ENCODE measurements at regions not wholly inside any gene's neighbourhood (a gene's known extent, or its start where the extent isn't known, plus 50 kb on each side); places are given as distances from the start of the nearest gene placed in this dataset.
"Not testable (repeated sequence)": the region's sequence is repeated elsewhere in the genome, so short reads cannot be mapped to it uniquely, and the experiment has no call there.

DNA sequence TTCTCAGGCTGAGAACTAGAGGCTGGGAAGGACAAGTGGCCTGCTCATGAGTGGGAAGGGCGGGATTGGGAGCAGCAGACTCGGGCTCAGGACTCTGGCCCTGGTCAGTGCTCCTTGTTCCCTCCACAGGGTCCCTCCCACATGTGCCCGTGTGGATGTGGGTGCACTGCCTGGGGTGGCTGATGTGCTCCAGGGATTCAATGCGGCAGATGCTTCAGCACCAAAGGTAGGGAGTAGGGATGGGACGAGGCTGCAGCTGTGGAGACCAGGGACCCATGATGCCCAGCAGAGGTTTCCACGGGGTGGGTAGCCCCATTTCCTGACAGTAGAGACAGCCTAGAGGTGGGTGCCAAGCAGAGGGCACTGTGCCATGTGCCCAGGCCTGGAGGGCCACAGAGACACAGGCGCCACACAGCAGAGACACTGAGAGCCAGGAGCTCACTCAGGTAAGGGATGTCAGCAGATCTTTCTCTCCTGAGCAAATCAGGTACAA is 89.5 kb downstream of the GGTLC2 start:
- Histone ChIP-seq H3K4me1 (no peaks in the 10 kb centered on the region), H3K4me3 (no peak overlapping the region), H3K27me3 (ENCODE audit: low read depth) (peaks cover 3% of the 10 kb centered on the region), H3K36me3 (no peaks in the 10 kb centered on the region), H3K27ac (no peak overlapping the region), H3K9me3 (no peaks in the 10 kb centered on the region)
- DNase-seq (no peak), ATAC-seq (no peak)
- intact Hi-C loops (cut with DNase I) = no loop called here
- TF ChIP-seq, protein P1, sequence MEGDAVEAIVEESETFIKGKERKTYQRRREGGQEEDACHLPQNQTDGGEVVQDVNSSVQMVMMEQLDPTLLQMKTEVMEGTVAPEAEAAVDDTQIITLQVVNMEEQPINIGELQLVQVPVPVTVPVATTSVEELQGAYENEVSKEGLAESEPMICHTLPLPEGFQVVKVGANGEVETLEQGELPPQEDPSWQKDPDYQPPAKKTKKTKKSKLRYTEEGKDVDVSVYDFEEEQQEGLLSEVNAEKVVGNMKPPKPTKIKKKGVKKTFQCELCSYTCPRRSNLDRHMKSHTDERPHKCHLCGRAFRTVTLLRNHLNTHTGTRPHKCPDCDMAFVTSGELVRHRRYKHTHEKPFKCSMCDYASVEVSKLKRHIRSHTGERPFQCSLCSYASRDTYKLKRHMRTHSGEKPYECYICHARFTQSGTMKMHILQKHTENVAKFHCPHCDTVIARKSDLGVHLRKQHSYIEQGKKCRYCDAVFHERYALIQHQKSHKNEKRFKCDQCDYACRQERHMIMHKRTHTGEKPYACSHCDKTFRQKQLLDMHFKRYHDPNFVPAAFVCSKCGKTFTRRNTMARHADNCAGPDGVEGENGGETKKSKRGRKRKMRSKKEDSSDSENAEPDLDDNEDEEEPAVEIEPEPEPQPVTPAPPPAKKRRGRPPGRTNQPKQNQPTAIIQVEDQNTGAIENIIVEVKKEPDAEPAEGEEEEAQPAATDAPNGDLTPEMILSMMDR (IDR thresholded peaks at IDR 0.05) = no peak

DNA sequence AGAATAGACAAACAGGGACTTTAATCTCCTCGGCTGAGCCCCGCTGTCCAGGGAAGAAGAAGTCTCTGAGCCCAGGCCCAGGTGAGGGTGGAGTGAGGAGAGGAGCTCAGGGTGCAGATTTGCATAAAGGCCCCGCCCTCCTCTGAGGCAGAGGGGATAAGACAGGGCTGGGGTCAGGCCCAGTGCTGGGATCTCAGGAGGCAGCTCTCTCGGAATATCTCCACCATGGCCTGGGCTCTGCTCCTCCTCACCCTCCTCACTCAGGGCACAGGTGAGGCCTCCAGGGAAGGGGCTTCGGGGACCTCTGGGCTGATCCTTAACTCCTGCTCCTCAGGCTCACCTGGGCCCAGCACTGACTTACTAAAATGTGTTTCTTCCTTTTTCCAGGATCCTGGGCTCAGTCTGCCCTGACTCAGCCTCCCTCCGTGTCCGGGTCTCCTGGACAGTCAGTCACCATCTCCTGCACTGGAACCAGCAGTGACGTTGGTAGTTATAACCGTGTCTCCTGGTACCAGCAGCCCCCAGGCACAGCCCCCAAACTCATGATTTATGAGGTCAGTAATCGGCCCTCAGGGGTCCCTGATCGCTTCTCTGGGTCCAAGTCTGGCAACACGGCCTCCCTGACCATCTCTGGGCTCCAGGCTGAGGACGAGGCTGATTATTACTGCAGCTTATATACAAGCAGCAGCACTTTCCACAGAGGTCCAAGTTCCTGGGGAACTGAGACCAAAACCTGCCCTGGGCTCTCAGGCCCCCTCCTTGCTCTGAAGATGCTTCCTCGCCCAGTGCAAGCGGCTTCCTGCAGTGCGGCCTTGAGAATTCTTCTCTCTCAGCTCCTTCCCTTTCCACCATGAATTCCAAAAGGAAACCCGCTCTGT is 90.2 kb downstream of the GGTLC2 start:
- H3K27me3 ChIP-seq (ENCODE audit: low read depth); H3K27ac ChIP-seq; H3K9me3 ChIP-seq; ATAC-seq; H3K4me1 ChIP-seq; intact Hi-C loops (cut with DNase I); DNase-seq; H3K4me3 ChIP-seq; H3K36me3 ChIP-seq: not testable (repeated sequence)

DNA sequence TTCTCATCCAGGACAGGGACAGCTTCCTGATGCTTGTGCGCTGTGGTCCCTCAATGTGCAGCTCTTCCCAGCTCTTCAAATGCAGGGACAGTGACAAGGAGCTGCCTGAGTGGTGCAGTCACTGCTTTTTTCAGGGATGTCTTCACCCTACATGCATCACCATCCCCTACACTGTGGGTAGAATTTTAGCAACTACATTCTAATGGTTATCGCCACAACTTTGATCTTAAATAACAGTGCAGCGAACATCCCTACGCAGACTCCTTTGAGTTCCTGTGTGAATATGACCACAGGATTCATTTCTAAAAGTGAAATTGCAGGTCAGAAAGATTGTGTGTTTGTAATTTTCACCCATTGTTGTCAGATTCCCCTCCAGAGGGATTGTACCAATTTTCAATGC is 90.9 kb downstream of the GGTLC2 start:
- H3K9me3 ChIP-seq; H3K4me3 ChIP-seq; H3K27ac ChIP-seq; H3K27me3 ChIP-seq (ENCODE audit: low read depth); H3K36me3 ChIP-seq; H3K4me1 ChIP-seq; ATAC-seq; DNase-seq; intact Hi-C loops (cut with DNase I): not testable (repeated sequence)

DNA sequence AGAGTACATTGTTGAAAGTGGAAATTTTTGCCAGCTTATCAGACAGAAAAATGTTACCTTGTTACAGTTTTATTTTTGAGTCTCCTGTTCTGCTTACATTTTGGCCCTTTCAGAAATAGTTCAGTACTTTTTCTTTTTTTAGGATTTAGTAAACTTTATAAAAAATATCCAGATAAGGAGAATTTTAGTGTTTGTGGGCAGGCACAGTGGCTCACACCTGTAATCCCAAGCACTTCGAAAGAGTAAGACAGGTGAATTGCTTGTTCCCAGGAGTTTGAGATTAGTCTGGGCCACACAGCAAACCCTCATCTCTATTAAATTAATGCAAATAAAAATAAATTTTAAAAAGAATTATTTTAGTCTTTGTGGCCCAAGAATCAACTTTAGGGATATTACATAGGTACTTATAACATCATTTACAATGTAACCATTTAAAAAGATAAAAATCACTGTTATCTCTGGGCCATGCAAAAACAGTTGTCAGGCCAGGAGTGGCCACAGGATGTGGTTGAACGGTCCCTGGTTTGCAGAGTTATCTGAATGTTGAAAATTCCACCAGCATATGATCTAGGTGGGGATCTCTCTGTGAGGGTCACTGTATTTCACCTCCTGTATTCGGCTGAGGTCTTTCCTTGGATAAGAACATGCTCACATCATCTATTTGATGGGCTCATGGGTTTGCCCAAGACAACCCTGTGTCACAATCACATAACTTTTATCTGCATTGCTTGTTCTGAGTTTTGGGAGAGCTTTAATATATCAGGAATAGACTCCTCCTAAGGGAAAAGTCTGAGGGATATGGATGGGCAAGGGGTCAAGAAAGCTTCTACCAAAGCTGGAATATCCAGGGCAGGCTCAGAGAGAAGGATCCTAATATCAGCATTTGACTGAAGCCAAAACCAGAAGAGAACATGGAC is 91.5 kb downstream of the GGTLC2 start:
- no peak overlapping the region for H3K27ac ChIP-seq
- ATAC-seq = no peak
- TF ChIP-seq, protein P1 (IDR thresholded peaks at IDR 0.05) = no peak
- H3K9me3 ChIP-seq = no peaks in the 10 kb centered on the region
- no peaks in the 10 kb centered on the region for H3K36me3 ChIP-seq
- H3K27me3 ChIP-seq (ENCODE audit: low read depth) = no peaks in the 10 kb centered on the region
- DNase-seq = no peak
- H3K4me1 ChIP-seq = no peaks in the 10 kb centered on the region
- intact Hi-C loops (cut with DNase I) = no loop called here
- no peak overlapping the region for H3K4me3 ChIP-seq

DNA sequence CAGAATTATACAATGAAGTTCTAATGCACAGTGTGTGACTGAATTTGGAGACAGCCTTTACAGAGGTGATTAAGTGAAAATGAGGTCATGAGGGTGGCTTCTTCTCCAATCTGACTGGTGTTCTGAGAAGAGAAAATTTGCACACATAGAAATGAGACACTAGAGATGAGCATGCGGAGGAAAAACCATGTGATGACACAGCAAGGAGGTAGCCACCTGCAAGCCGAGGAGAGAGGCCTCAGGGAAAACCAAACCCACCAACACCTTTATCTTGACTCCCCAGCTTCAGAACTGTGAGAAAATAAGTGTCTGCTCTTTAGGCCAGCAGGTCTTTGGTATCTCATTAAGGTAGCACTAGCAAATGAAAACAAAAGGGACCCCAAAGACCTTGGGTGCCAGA is 93.2 kb downstream of the GGTLC2 start:
- ATAC-seq (no peak), DNase-seq (no peak)
- H3K4me3 ChIP-seq = no peak overlapping the region
- no peak overlapping the region for H3K27ac ChIP-seq
- no peaks in the 10 kb centered on the region for H3K36me3 ChIP-seq
- intact Hi-C loops (cut with DNase I) = no loop called here
- no peaks in the 10 kb centered on the region for H3K4me1 ChIP-seq
- no peaks in the 10 kb centered on the region for H3K9me3 ChIP-seq
- TF ChIP-seq, protein P1 (IDR thresholded peaks at IDR 0.05) = no peak
- H3K27me3 ChIP-seq (ENCODE audit: low read depth) = no peaks in the 10 kb centered on the region

DNA sequence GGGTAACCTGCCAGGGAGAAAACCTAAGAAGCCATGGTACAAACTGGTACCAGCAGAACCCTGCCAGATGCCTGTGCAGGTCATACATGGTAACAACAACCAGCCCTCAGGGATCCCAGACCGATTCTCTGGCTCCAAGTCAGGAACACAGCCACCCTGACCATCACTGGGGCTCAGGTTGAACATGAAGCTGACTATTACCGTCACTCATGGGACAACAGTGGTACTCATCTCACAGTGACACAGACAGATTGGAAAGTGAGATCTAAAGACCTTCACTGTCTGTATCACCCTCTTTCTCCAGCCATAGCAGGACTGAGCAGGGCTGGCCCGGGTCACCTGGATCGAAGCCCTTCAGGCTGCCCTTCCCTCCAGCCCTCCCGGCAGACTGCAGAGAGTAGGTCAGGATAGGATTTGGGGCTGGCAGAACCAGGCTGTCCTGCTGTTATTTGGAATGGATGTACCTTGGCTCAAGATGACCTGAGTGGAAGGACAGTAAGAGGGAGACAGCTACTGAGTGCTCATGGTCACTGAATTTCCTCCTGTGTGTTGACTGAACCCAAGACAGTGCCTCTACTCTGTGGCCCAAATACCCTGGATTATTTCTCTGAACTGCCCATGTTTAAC is 94.7 kb downstream of the GGTLC2 start:
- no peak for ATAC-seq

More for the DNA sequence above, 94.7 kb downstream of the GGTLC2 start:
- intact Hi-C loops (cut with DNase I) = no loop called here
- H3K27ac ChIP-seq = no peak overlapping the region
- no peak overlapping the region for H3K4me3 ChIP-seq
- DNase-seq = no peak
- H3K9me3 ChIP-seq = no peaks in the 10 kb centered on the region
- TF ChIP-seq, protein P1 (IDR thresholded peaks at IDR 0.05) = no peak
- H3K4me1 ChIP-seq = no peaks in the 10 kb centered on the region
- peaks cover 6% of the 10 kb centered on the region for H3K27me3 ChIP-seq (ENCODE audit: low read depth)
- H3K36me3 ChIP-seq = no peaks in the 10 kb centered on the region
